Lung (tissue), 9 donors: ENCODE measurements at regions not wholly inside any gene's neighbourhood (a gene's known extent, or its start where the extent isn't known, plus 50 kb on each side); places are given as distances from the start of the nearest gene placed in this dataset.
"Not testable (repeated sequence)": the region's sequence is repeated elsewhere in the genome, so short reads cannot be mapped to it uniquely, and the experiment has no call there.

Source experiments
- ATAC-seq: fragments of 200-7000 bp; cut with Tn5 transposase; one replicate; pipeline ENCODE4 v1.9.1; 2020; ENCODE audit warnings: moderate number of reproducible peaks; ENCODE audit not compliant: insufficient read depth, low FRiP score
- DNase-seq, 3 donors: peaks; one replicate each; pipeline ENCODE4 v3.0.0-alpha.2; 2013 to 2017
- H3K27ac ChIP-seq, 2 donors: one replicate each; pipeline ENCODE4 v1.5.1; 2013; ENCODE audit warnings: mild to moderate bottlenecking in 2 of 2, moderate library complexity in 2 of 2, control low read depth in 1 of 2, inconsistent platforms in 1 of 2, low read depth in 1 of 2, low read length in 1 of 2
- H3K27me3 ChIP-seq, 3 donors: one replicate each; pipeline ENCODE4 v1.5.1; 2013; ENCODE audit warnings: low read length in 2 of 3; ENCODE audit not compliant: control insufficient read depth in 3 of 3, insufficient read depth in 3 of 3
- H3K36me3 ChIP-seq, 4 donors: one replicate each; pipeline ENCODE4 v1.5.1; 2013; ENCODE audit warnings: low read length in 4 of 4, mild to moderate bottlenecking in 1 of 4, moderate library complexity in 1 of 4; ENCODE audit not compliant: control insufficient read depth in 4 of 4, insufficient read depth in 4 of 4
- H3K4me1 ChIP-seq, 5 donors: one replicate each; pipeline ENCODE4 v1.5.1; 2013; ENCODE audit warnings: low read length in 5 of 5, mild to moderate bottlenecking in 2 of 5, moderate library complexity in 1 of 5; ENCODE audit not compliant: control insufficient read depth in 5 of 5, insufficient read depth in 5 of 5
- H3K4me3 ChIP-seq: one replicate; pipeline ENCODE4 v1.5.1; 2013; ENCODE audit warnings: mild to moderate bottlenecking, control low read depth, moderate library complexity
- H3K9ac ChIP-seq, 2 donors: one replicate each; pipeline ENCODE4 v1.5.1; 2013; ENCODE audit warnings: low read length in 2 of 2, control low read depth in 1 of 2; ENCODE audit not compliant: insufficient read depth in 1 of 2
- H3K9me3 ChIP-seq, 4 donors: one replicate each; pipeline ENCODE4 v1.5.1; 2013; ENCODE audit warnings: low read length in 3 of 4, mild to moderate bottlenecking in 1 of 4, moderate library complexity in 1 of 4; ENCODE audit not compliant: control insufficient read depth in 4 of 4, insufficient read depth in 3 of 4
- WGBS, 2 donors: extraction: QIAGEN DNeasy Blood & Tissue Kit; methylation state at CpG; one replicate each; pipeline ENCODE4 v1.1.7; 2013; 5-methylcytosine and 5-hydroxymethylcytosine counted together
- donor health status: Bipolar disorder and iron deficiency.
- donor health status: healthy.
- donor health status: DM: yes; HTN: yes; CAD: no.

DNA sequence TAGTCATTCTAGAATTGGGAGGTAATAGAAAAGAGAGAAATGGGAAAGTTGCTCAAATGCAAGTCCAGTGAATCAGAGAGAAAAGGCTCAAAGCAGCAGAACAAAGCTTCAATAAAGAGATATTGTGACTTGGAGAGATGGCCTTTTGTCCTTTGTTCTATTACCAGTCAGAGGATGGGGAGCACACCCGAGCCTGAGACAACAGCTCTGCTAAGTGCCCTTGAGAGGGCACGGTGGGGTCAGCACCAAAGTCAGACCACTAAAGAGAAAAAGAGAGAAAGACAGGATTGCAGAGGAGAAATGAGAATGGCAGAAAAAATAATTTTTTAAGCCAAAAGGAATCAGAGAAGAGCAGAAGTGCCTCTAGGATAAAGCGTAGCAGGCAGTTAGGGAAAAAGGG, 553.1 kb downstream of the TTLL7 start:
- not testable (repeated sequence) for H3K4me3 ChIP-seq, H3K9ac ChIP-seq, H3K27ac ChIP-seq, H3K27me3 ChIP-seq, H3K4me1 ChIP-seq, DNase-seq, H3K9me3 ChIP-seq, ATAC-seq, H3K36me3 ChIP-seq
- 62 to 98% methylated on average over 2 of the region's 3 CpGs for WGBS, 2 donors

DNA sequence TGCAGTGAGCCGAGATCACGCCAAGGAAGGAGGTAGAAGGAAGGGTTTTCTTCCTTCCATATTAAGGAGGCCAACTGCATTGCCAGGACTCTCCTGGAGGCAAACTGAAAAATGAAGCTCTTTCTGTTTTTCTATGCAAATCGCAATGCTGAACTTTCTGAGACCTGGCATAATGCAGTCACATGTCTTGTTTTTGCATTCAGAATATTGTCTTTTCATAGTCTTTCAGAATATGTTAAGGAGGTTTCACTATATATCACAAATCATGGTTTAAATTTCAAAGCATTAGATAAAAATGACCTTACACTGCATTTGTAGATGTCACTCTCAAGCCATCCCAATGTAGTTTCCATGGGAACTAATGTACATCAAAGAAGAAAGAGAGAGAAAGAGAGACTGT, 556.5 kb downstream of the TTLL7 start:
- WGBS, 2 donors: 87 to 97% methylated on average over 3 of the region's 3 CpGs
- H3K9ac ChIP-seq, H3K27me3 ChIP-seq, DNase-seq, H3K27ac ChIP-seq, ATAC-seq, H3K4me3 ChIP-seq, H3K9me3 ChIP-seq, H3K36me3 ChIP-seq, H3K4me1 ChIP-seq: not testable (repeated sequence)

- WGBS, 2 donors: 54 to 65% methylated on average over 3 of the region's 3 CpGs
- not testable (repeated sequence) for ATAC-seq, H3K4me3 ChIP-seq, H3K27me3 ChIP-seq, H3K27ac ChIP-seq, H3K36me3 ChIP-seq, H3K9ac ChIP-seq, H3K4me1 ChIP-seq, H3K9me3 ChIP-seq
- DNase-seq: peak in 2 of 3 donors; percentile 12 to 41
Measured at GRCh38 chr1:83440586-83440985, 558.3 kb downstream of the TTLL7 start.

DNA sequence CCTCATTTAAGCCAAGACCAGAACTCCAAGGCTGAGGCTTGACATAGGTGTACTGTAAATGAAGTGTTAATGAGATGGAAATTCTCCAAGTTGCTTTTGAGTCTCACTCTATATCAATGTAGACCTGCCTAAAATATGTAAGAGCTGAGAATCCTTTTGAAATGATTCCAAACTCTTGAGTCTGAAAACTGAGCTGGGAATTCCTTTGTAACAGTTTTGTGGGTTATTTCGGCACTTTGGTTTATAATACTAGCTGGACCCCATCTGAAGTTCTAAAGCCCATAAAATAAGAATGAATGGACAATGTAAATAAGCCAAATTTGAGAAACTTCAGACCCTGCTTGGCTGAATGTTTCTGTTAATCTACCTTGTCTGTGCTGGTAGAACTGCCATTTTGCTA, 558.9 kb downstream of the TTLL7 start:
- H3K9ac ChIP-seq, H3K9me3 ChIP-seq, H3K36me3 ChIP-seq, H3K4me1 ChIP-seq, H3K4me3 ChIP-seq, DNase-seq, H3K27ac ChIP-seq, ATAC-seq, H3K27me3 ChIP-seq: not testable (repeated sequence)
- 89 to 92% methylated on average over 1 of the region's 1 CpG for WGBS, 2 donors

- not testable (repeated sequence) for H3K9ac ChIP-seq, H3K4me3 ChIP-seq, H3K36me3 ChIP-seq, H3K27me3 ChIP-seq, H3K4me1 ChIP-seq, ATAC-seq, H3K9me3 ChIP-seq, DNase-seq, H3K27ac ChIP-seq
- WGBS, 2 donors: 85 to 94% methylated on average over 1 of the region's 1 CpG
Measured at GRCh38 chr1:83438316-83438715, 560.6 kb downstream of the TTLL7 start.

DNA sequence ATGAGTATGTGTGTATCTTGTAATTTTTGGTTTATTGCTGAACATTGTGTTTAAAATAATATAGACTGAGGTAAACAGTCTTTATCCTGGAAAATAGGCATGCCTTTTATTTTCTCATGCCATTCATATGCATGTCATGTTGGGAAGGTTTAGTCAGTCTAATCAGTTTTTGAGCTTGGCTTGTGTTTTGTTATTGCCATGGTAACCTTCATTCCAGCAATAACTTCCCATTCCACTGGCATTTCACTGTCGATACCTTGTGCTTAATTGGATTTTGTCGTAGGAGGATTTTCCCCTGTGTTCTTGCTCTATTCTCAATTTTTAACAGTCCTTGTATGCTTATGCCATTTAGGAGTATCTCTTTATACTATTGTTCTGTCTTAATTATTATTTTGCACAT, 563.6 kb downstream of the TTLL7 start:
- DNase-seq, H3K9me3 ChIP-seq, ATAC-seq, H3K4me3 ChIP-seq, H3K27ac ChIP-seq, H3K27me3 ChIP-seq, H3K36me3 ChIP-seq, H3K9ac ChIP-seq, H3K4me1 ChIP-seq: not testable (repeated sequence)
- 79 to 81% methylated on average over 2 of the region's 2 CpGs for WGBS, 2 donors

DNA sequence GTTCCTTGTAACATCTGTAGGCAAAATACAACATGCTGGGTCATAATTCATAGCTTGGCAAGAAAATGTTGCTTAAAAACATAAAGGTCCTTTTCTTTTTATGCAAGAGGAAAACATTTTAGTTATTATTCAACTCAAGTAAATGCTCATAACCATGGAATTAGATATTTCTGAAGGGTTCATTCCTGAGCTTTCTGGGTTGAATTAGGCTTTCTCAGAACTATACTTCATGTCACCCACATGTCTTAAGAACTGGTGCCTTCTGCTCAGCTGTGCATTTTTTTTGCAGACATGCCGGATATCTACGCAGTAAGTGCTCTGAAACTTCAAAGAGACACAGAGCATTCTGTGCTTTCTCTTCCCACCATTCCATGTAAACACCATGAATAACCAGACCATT, 571.4 kb downstream of the TTLL7 start:
- not testable (repeated sequence) for H3K9ac ChIP-seq, H3K27me3 ChIP-seq

GRCh38 chr1:83423382-83423781, 575.5 kb downstream of the TTLL7 start:
- H3K36me3 ChIP-seq, H3K9me3 ChIP-seq, H3K4me1 ChIP-seq, H3K4me3 ChIP-seq, ATAC-seq, H3K27me3 ChIP-seq, H3K9ac ChIP-seq, H3K27ac ChIP-seq, DNase-seq: not testable (repeated sequence)
- 82 to 84% methylated on average over 6 of the region's 6 CpGs for WGBS, 2 donors

More for the DNA sequence above, 571.4 kb downstream of the TTLL7 start:
- H3K27ac ChIP-seq, ATAC-seq, H3K4me1 ChIP-seq, H3K4me3 ChIP-seq, H3K36me3 ChIP-seq, DNase-seq, H3K9me3 ChIP-seq: not testable (repeated sequence)
- WGBS, 2 donors: 88 to 94% methylated on average over 2 of the region's 2 CpGs
